HepG2 (cell line): ENCODE measurements at regions not wholly inside any gene's neighbourhood (a gene's known extent, or its start where the extent isn't known, plus 50 kb on each side); places are given as distances from the start of the nearest gene placed in this dataset.

Experiments
- ATAC-seq: fragments of 200-7000 bp; cut with Tn5 transposase; 3 replicates; pipeline ENCODE4 v1.9.1; 2020; ENCODE audit warnings: mild to moderate bottlenecking, moderate library complexity
- BruUV-seq: library from RNA; stranded (reverse); fragments of 400-500 nt; replicated peaks from 2 replicates; lab custom pipeline; 2021; lab: Mats Ljungman, UMichigan
- CTCF ChIA-PET: fragments of 300-600 bp; formaldehyde crosslinking; extraction: SDS; loops from one replicate; lab custom pipeline; 2021; ENCODE audit warnings: low total read pairs, inconsistent platforms, low intra/inter-chr PET ratio; lab: Yijun Ruan, JAX
- POLR2A ChIA-PET: fragments of 350-600 bp; sonication (Branson Sonifier 250); formaldehyde crosslinking; loops from one replicate; lab custom pipeline; 2020; ENCODE audit warnings: antibody characterized with exemption, inconsistent platforms; lab: Yijun Ruan, JAX
- DNase-seq: peaks from one replicate; pipeline ENCODE4 v3.0.0-alpha.2; 2015; ENCODE audit warnings: low spot score
- FAIRE-seq: peaks from 3 replicates; lab custom pipeline; 2011; peaks lifted over from hg19 to GRCh38; lab: Jason Lieb, UNC
- H2AFZ ChIP-seq: one replicate; pipeline ENCODE4 v1.6.1; 2011; ENCODE audit warnings: low read length, inconsistent platforms
- H3K27ac ChIP-seq: fragments of 300-600 bp; 3 replicates; pipeline ENCODE4 v1.8.0; 2011; ENCODE audit warnings: mixed run types, mild to moderate bottlenecking, mixed read lengths, low read length, inconsistent platforms; ENCODE audit not compliant: insufficient read depth; ENCODE audit errors: extremely low read length
- H3K27me3 ChIP-seq, 2 experiments: fragments of 200-600 bp in 1 of 2; 2 replicates in 1 of 2; 3 replicates in 1 of 2; pipeline versions ENCODE4 v1.6.0 to v1.8.0; 2011; ENCODE audit warnings: low read length in 2 of 2, mild to moderate bottlenecking in 2 of 2, moderate library complexity in 2 of 2, inconsistent platforms in 1 of 2; ENCODE audit not compliant: insufficient read depth in 2 of 2, control insufficient read depth in 1 of 2
- H3K36me3 ChIP-seq, 2 experiments: fragments of 200-600 bp in 1 of 2; replicated peaks in 1 of 2; 2 replicates in 1 of 2; 3 replicates in 1 of 2; pipeline versions ENCODE4 v1.5.1 to v1.8.0; 2011; ENCODE audit warnings: low read length in 2 of 2, inconsistent platforms in 1 of 2; ENCODE audit not compliant: insufficient read depth in 2 of 2, control insufficient read depth in 1 of 2
- H3K4me1 ChIP-seq: 2 replicates; pipeline ENCODE4 v1.5.1; 2012; ENCODE audit warnings: low read length, inconsistent platforms; ENCODE audit not compliant: insufficient read depth
- H3K4me2 ChIP-seq: 2 replicates; pipeline ENCODE4 v1.6.0; 2011; ENCODE audit warnings: low read depth, low read length, inconsistent platforms
- H3K4me3 ChIP-seq, 3 experiments: fragments of 200-600 bp in 1 of 3; sonication (generic), shearing (Covaris generic) in 1 of 3; replicated peaks in 1 of 3; 2 replicates each; pipeline ENCODE4 v1.5.1; 2011 to 2016; ENCODE audit warnings: low read length in 3 of 3, inconsistent platforms in 2 of 3, low read depth in 2 of 3, mild to moderate bottlenecking in 2 of 3, control low read depth in 1 of 3, mixed read lengths in 1 of 3; ENCODE audit not compliant: insufficient read depth in 1 of 3
- H3K79me2 ChIP-seq: one replicate; pipeline ENCODE4 v1.6.1; 2011; ENCODE audit warnings: low read length, inconsistent platforms; ENCODE audit not compliant: insufficient read depth
- H3K9ac ChIP-seq: 2 replicates; pipeline ENCODE4 v1.6.0; 2011; ENCODE audit warnings: mild to moderate bottlenecking, low read depth, low read length, inconsistent platforms; ENCODE audit not compliant: insufficient read depth
- H3K9me3 ChIP-seq: 2 replicates; pipeline ENCODE4 v1.5.1; 2012; ENCODE audit warnings: mild to moderate bottlenecking, low read length
- H4K20me1 ChIP-seq: 2 replicates; pipeline ENCODE4 v1.6.0; 2011; ENCODE audit warnings: inconsistent platforms, mild to moderate bottlenecking, low read length, moderate library complexity; ENCODE audit not compliant: insufficient read depth
- ASH2L ChIP-seq: fragments of 300-600, 200-600 bp; sonication (generic); IDR thresholded peaks from 2 replicates; pipeline ENCODE4 v1.7.0; 2017; ENCODE audit warnings: low read depth, mild to moderate bottlenecking, moderate library complexity, mixed read lengths, low read length; ENCODE audit not compliant: insufficient read length
- CENPT ChIP-seq: sonication (generic); formaldehyde crosslinking; IDR thresholded peaks from 2 replicates; pipeline ENCODE4 v1.8.0; 2022; ENCODE audit warnings: low read depth, mild to moderate bottlenecking, moderate library complexity, missing genetic modification reagents
- JDP2 ChIP-seq: sonication (generic); formaldehyde crosslinking; IDR thresholded peaks from 2 replicates; pipeline ENCODE4 v1.8.1; 2022; ENCODE audit warnings: missing genetic modification reagents, borderline replicate concordance
- NCOA5 ChIP-seq: sonication (generic); formaldehyde crosslinking; IDR thresholded peaks from 2 replicates; pipeline ENCODE4 v1.4.0; 2020; ENCODE audit warnings: missing genetic modification reagents
- NR3C1 ChIP-seq: sonication (generic); formaldehyde crosslinking; IDR thresholded peaks from 2 replicates; pipeline ENCODE4 v1.4.0; 2020; ENCODE audit warnings: missing genetic modification reagents
- RAD51 ChIP-seq: fragments of 450-650 bp; IDR thresholded peaks from 2 replicates; pipeline ENCODE4 v1.6.1; 2016; ENCODE audit warnings: borderline replicate concordance
- SMAD9 ChIP-seq: sonication (generic); formaldehyde crosslinking; IDR thresholded peaks from 2 replicates; pipeline ENCODE4 v1.5.1; 2020; ENCODE audit warnings: mild to moderate bottlenecking, missing genetic modification reagents
- ZSCAN12 ChIP-seq: sonication (generic); formaldehyde crosslinking; IDR thresholded peaks from 2 replicates; pipeline ENCODE4 v1.9.0; 2021; ENCODE audit warnings: mild to moderate bottlenecking, missing genetic modification reagents
- WGBS: methylation state at CpG from one replicate; pipeline ENCODE4 v1.1.6; 2017; ENCODE audit warnings: low lambda C conversion rate; 5-methylcytosine and 5-hydroxymethylcytosine counted together
- in situ Hi-C: cut with HindIII; loops from 2 replicates; pipeline ENCODE4 v1.10.0; 2017; ENCODE audit warnings: low pct_unique_long_range_greater_than_20kb; ENCODE audit not compliant: extremely low pct_ligation_motif_present
- intact Hi-C: fragments of 100-400 bp; cut with micrococcal nuclease; formaldehyde crosslinking; loops from one replicate; pipeline ENCODE4 v1.10.0; 2022; ENCODE audit not compliant: unreplicated experiment
- TF ChIP-seq, protein P1 (sequence below): sonication (generic); formaldehyde crosslinking; IDR thresholded peaks from 2 replicates; pipeline ENCODE4 v1.8.1; 2023; ENCODE audit warnings: mild to moderate bottlenecking, missing genetic modification reagents, borderline replicate concordance
- TF ChIP-seq, protein P2 (sequence below): sonication (generic); formaldehyde crosslinking; IDR thresholded peaks from 2 replicates; pipeline ENCODE4 v1.8.0; 2022; ENCODE audit warnings: mild to moderate bottlenecking, missing genetic modification reagents
- TF ChIP-seq, protein P3 (sequence below): sonication (generic); formaldehyde crosslinking; IDR thresholded peaks from 2 replicates; pipeline ENCODE4 v1.8.1; 2023; ENCODE audit warnings: missing genetic modification reagents, mild to moderate bottlenecking, borderline replicate concordance

DNA sequence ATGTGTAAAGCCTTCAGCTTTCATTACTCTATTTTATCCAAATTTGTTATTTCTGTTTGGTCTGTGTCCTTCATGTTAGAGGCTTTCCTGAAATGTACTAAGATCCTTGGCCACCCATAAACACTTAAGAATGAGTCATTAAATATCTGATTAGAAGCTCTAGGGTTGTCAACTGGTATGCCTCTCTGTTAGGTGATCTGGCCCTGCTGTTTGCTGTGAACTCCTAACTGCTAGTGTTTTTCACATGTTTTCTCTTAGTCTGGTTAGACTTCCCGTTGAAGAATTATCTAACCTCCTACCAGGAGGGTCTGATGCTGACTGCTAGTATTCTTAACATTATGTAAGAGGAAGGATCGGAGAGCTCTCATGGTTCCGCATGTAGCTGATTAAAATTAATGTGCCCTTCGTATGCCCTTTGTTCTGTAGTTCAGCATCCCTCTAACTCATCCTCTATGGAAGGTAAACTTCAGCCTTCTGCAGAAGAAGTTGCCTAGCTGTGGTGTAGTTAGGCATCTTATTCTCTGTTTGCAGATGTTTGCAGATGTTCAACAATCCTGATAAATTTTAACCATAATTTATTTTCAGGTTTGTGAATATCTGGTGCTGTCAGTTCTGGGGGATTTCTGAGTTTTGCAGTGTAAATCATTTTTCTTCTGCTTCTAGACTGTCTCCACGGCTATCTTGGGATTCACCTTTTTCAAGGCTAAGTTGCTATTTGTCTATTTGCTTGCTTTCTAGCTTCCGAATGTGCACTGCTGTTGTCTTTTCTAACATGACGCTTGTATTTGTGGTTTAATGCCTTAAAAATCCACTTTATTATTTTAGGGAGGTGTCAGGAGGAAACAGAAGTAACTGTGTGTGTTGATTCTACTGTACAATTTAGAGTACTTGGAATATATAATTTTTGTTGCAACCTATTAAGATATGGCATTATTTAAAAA is 207.2 kb upstream of the SPRY2 start:
- POLR2A ChIA-PET, result no interaction called here
- WGBS, result 27% methylated on average over 7 of the region's 7 CpGs
- no peak overlapping the region for H3K27ac ChIP-seq
- no peak overlapping the region for H2AFZ ChIP-seq
- TF ChIP-seq NR3C1 (CRISPR knock-in tag) (no peak), NCOA5 (CRISPR knock-in tag) (no peak), JDP2 (no peak), ASH2L (no peak), RAD51 (no peak), SMAD9 (CRISPR knock-in tag) (no peak), ZSCAN12 (no peak), CENPT (no peak)
- TF ChIP-seq, protein P1, sequence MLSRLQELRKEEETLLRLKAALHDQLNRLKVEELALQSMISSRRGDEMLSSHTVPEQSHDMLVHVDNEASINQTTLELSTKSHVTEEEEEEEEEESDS (CRISPR knock-in tag), result no peak
- TF ChIP-seq, protein P2, sequence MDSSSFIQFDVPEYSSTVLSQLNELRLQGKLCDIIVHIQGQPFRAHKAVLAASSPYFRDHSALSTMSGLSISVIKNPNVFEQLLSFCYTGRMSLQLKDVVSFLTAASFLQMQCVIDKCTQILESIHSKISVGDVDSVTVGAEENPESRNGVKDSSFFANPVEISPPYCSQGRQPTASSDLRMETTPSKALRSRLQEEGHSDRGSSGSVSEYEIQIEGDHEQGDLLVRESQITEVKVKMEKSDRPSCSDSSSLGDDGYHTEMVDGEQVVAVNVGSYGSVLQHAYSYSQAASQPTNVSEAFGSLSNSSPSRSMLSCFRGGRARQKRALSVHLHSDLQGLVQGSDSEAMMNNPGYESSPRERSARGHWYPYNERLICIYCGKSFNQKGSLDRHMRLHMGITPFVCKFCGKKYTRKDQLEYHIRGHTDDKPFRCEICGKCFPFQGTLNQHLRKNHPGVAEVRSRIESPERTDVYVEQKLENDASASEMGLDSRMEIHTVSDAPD (CRISPR knock-in tag), result no peak
- TF ChIP-seq, protein P3, sequence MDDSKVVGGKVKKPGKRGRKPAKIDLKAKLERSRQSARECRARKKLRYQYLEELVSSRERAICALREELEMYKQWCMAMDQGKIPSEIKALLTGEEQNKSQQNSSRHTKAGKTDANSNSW (CRISPR knock-in tag), result no peak
- TF ChIP-seq, all 625 proteins: peak for 0
- Histone ChIP-seq H4K20me1 (no peaks in the 10 kb centered on the region), H3K4me2 (no peak overlapping the region), H3K27me3 (no peaks in the 10 kb centered on the region), H3K79me2 (no peaks in the 10 kb centered on the region), H3K9ac (no peak overlapping the region), H3K4me3 (no peak overlapping the region), H3K9me3 (peaks cover 15% of the 10 kb centered on the region; the same call in 1 of the 2 replicates), H3K36me3 (no peaks in the 10 kb centered on the region), H3K4me1 (no peaks in the 10 kb centered on the region)
- intact Hi-C loops, result no loop called here
- FAIRE-seq, result no peak
- no peak for ATAC-seq
- in situ Hi-C loops, result no loop called here
- no peak for DNase-seq
- CTCF ChIA-PET, result no interaction called here
- BruUV-seq, result no TSS peak
